ENCODE measurements at regions not wholly inside any gene's neighbourhood (a gene's known extent, or its start where the extent isn't known, plus 50 kb on each side); places are given as distances from the start of the nearest gene placed in this dataset.

- no peak for TF ChIP-seq CTCF (IDR thresholded peaks at IDR 0.05; ENCODE audit: control extremely low read depth, extremely low read depth)
- ATAC-seq (ENCODE audit: insufficient read depth, low FRiP score) (no peak), DNase-seq (no peak)
- Histone ChIP-seq H3K4me3 (no peak overlapping the region), H3K27ac (ENCODE audit: low read depth in 1 of 2, low read length in 1 of 2) (no peak overlapping the region), H3K27me3 (ENCODE audit: control insufficient read depth in 3 of 3, insufficient read depth in 3 of 3, low read length in 2 of 3) (no peaks in the 10 kb centered on the region), H3K9me3 (ENCODE audit: control insufficient read depth in 4 of 4, insufficient read depth in 3 of 4, low read length in 3 of 4) (no peaks in the 10 kb centered on the region), H3K9ac (ENCODE audit: insufficient read depth in 1 of 2, low read length in 2 of 2) (no peak overlapping the region), H3K4me1 (ENCODE audit: control insufficient read depth in 5 of 5, insufficient read depth in 5 of 5, low read length in 5 of 5) (peaks cover 0 to 33% (median 0%) of the 10 kb centered on the region in 5 donors), H3K36me3 (ENCODE audit: control insufficient read depth in 4 of 4, insufficient read depth in 4 of 4, low read length in 4 of 4) (no peaks in the 10 kb centered on the region)
- WGBS, 2 donors, result 93 to 95% methylated on average over 5 of the region's 5 CpGs
These were observed 260.3 kb downstream of the TMEM167A start for GRCh38 chr5:82816926-82817325.

- Histone ChIP-seq H3K4me1 (ENCODE audit: control insufficient read depth in 5 of 5, insufficient read depth in 5 of 5, low read length in 5 of 5) (peaks cover 0 to 40% (median 0%) of the 10 kb centered on the region in 5 donors), H3K27me3 (ENCODE audit: control insufficient read depth in 3 of 3, insufficient read depth in 3 of 3, low read length in 2 of 3) (no peaks in the 10 kb centered on the region), H3K27ac (ENCODE audit: low read depth in 1 of 2, low read length in 1 of 2) (no peak overlapping the region), H3K36me3 (ENCODE audit: control insufficient read depth in 4 of 4, insufficient read depth in 4 of 4, low read length in 4 of 4) (no peaks in the 10 kb centered on the region), H3K9ac (ENCODE audit: insufficient read depth in 1 of 2, low read length in 2 of 2) (no peak overlapping the region), H3K9me3 (ENCODE audit: control insufficient read depth in 4 of 4, insufficient read depth in 3 of 4, low read length in 3 of 4) (no peaks in the 10 kb centered on the region), H3K4me3 (no peak overlapping the region)
- no peak for DNase-seq
- 51 to 73% methylated on average over 1 of the region's 1 CpG for WGBS, 2 donors
- no peak for TF ChIP-seq CTCF (IDR thresholded peaks at IDR 0.05; ENCODE audit: control extremely low read depth, extremely low read depth)
- ATAC-seq (ENCODE audit: insufficient read depth, low FRiP score), result no peak
These were observed 261.3 kb downstream of the TMEM167A start for GRCh38 chr5:82815871-82816270.

- H3K36me3 ChIP-seq (ENCODE audit: control insufficient read depth in 4 of 4, insufficient read depth in 4 of 4, low read length in 4 of 4), result no peaks in the 10 kb centered on the region
These were observed 263.3 kb downstream of the TMEM167A start for GRCh38 chr5:82813861-82814260.

More at GRCh38 chr5:82813861-82814260, 263.3 kb downstream of the TMEM167A start:
- H3K4me1 ChIP-seq (ENCODE audit: control insufficient read depth in 5 of 5, insufficient read depth in 5 of 5, low read length in 5 of 5), result peaks cover 0 to 52% (median 0%) of the 10 kb centered on the region in 5 donors
- no peaks in the 10 kb centered on the region for H3K27me3 ChIP-seq (ENCODE audit: control insufficient read depth in 3 of 3, insufficient read depth in 3 of 3, low read length in 2 of 3)
- no peak overlapping the region for H3K9ac ChIP-seq (ENCODE audit: insufficient read depth in 1 of 2, low read length in 2 of 2)
- H3K9me3 ChIP-seq (ENCODE audit: control insufficient read depth in 4 of 4, insufficient read depth in 3 of 4, low read length in 3 of 4), result no peaks in the 10 kb centered on the region
- no peak for ATAC-seq (ENCODE audit: insufficient read depth, low FRiP score)
- no peak for TF ChIP-seq CTCF (IDR thresholded peaks at IDR 0.05; ENCODE audit: control extremely low read depth, extremely low read depth)
- H3K4me3 ChIP-seq, result no peak overlapping the region
- DNase-seq, result peak; percentile 60 to 82 (median 79)
- no peak overlapping the region for H3K27ac ChIP-seq (ENCODE audit: low read depth in 1 of 2, low read length in 1 of 2)
- 94 to 95% methylated on average over 4 of the region's 4 CpGs for WGBS, 2 donors
